GM21576 (cell line): ENCODE measurements at regions not wholly inside any gene's neighbourhood (a gene's known extent, or its start where the extent isn't known, plus 50 kb on each side); places are given as distances from the start of the nearest gene placed in this dataset.
A peak's percentile ranks its signal among the peaks of the same experiment; 100 is the strongest.

Experiments
- ATAC-seq: cut with Tn5 transposase; IDR thresholded peaks from one replicate; pipeline ENCODE4 v1.9.1; 2021; ENCODE audit warnings: mild to moderate bottlenecking, moderate library complexity; ENCODE audit not compliant: unreplicated experiment

GRCh38 chr2:147792966-147793617 lies 51.7 kb upstream of the ACVR2A start:
- no peak for ATAC-seq

GRCh38 chr2:147790580-147790979 lies 54.2 kb upstream of the ACVR2A start:
- no peak for ATAC-seq

- ATAC-seq: no peak
Observed at GRCh38 chr2:147789720-147790119, 55.1 kb upstream of the ACVR2A start.

- ATAC-seq: no peak
Observed at GRCh38 chr2:147789287-147789686, 55.5 kb upstream of the ACVR2A start.

- no peak for ATAC-seq
Observed at GRCh38 chr2:147782141-147782930, 62.5 kb upstream of the ACVR2A start.

- ATAC-seq: no peak
Observed at GRCh38 chr2:147779440-147779839, 65.4 kb upstream of the ACVR2A start.

- no peak for ATAC-seq
Observed at GRCh38 chr2:147777394-147777793, 67.4 kb upstream of the ACVR2A start.

GRCh38 chr2:147774805-147775204 lies 70.0 kb upstream of the ACVR2A start:
- ATAC-seq: no peak

GRCh38 chr2:147773479-147773878 lies 71.3 kb upstream of the ACVR2A start:
- no peak for ATAC-seq

GRCh38 chr2:147772781-147773180 lies 72.0 kb upstream of the ACVR2A start:
- ATAC-seq: no peak

- no peak for ATAC-seq
Observed at GRCh38 chr2:147763861-147764260, 81.0 kb upstream of the ACVR2A start.

- no peak for ATAC-seq
Observed at GRCh38 chr2:147760984-147761383, 83.8 kb upstream of the ACVR2A start.

- ATAC-seq: no peak
Observed at GRCh38 chr2:147759536-147759935, 85.3 kb upstream of the ACVR2A start.

GRCh38 chr2:147758821-147759220 lies 86.0 kb upstream of the ACVR2A start:
- no peak for ATAC-seq

GRCh38 chr2:147756069-147756468 lies 88.8 kb upstream of the ACVR2A start:
- ATAC-seq: no peak

- ATAC-seq: no peak
Observed at GRCh38 chr2:147740211-147740927, 104.5 kb upstream of the ACVR2A start.

- no peak for ATAC-seq
Observed at GRCh38 chr2:147739508-147739907, 105.3 kb upstream of the ACVR2A start.

- no peak for ATAC-seq
Observed at GRCh38 chr2:147718831-147719230, 126.0 kb upstream of the ACVR2A start.

- no peak for ATAC-seq
Observed at GRCh38 chr2:147716906-147717305, 127.9 kb upstream of the ACVR2A start.

- ATAC-seq: peak; percentile 84
Observed at GRCh38 chr2:147715807-147716206, 129.0 kb upstream of the ACVR2A start.

GRCh38 chr2:147714582-147714981 lies 130.2 kb upstream of the ACVR2A start:
- no peak for ATAC-seq

- ATAC-seq: no peak
Observed at GRCh38 chr2:147713349-147713748, 131.5 kb upstream of the ACVR2A start.
